Omental fat pad (tissue), 3 donors: ENCODE measurements at regions not wholly inside any gene's neighbourhood (a gene's known extent, or its start where the extent isn't known, plus 50 kb on each side); places are given as distances from the start of the nearest gene placed in this dataset.
"Not testable (repeated sequence)": the region's sequence is repeated elsewhere in the genome, so short reads cannot be mapped to it uniquely, and the experiment has no call there.

Experiments
- ATAC-seq: fragments of 150-250 bp; one replicate; pipeline ENCODE4 v1.9.1; 2016; ENCODE audit warnings: mild to moderate bottlenecking, moderate library complexity; ENCODE audit not compliant: low FRiP score
- DNase-seq: peaks from one replicate; pipeline ENCODE4 v3.0.0-alpha.2; 2019; ENCODE audit warnings: low spot score
- TF ChIP-seq, protein P1 (sequence below), 3 donors: fragments of 450-650 bp; IDR thresholded peaks; one replicate each; pipeline ENCODE4 v1.5.1; 2016 to 2017; ENCODE audit warnings: antibody characterized with exemption in 3 of 3, mild to moderate bottlenecking in 3 of 3, moderate library complexity in 2 of 3

DNA sequence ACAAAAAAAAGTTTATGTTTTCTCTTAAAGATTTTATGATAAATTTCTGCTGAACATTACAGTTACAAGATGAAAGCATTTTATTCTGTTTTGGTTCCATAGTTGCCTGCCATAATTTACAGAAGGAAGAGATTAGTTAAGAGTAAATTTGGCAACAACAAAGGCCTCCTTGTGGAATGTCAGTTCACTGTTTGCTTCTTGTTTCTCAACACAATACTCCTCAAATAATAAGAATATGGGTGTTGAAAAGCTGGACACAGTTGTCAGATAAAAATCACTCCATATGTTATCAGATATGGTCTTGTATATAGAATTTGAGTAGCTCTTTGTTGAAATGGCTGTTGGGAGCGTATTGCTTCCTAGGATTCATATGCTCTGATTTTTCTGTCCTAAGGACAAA, 359.5 kb downstream of the CPS1 start:
- no peak for ATAC-seq
- TF ChIP-seq, protein P1, sequence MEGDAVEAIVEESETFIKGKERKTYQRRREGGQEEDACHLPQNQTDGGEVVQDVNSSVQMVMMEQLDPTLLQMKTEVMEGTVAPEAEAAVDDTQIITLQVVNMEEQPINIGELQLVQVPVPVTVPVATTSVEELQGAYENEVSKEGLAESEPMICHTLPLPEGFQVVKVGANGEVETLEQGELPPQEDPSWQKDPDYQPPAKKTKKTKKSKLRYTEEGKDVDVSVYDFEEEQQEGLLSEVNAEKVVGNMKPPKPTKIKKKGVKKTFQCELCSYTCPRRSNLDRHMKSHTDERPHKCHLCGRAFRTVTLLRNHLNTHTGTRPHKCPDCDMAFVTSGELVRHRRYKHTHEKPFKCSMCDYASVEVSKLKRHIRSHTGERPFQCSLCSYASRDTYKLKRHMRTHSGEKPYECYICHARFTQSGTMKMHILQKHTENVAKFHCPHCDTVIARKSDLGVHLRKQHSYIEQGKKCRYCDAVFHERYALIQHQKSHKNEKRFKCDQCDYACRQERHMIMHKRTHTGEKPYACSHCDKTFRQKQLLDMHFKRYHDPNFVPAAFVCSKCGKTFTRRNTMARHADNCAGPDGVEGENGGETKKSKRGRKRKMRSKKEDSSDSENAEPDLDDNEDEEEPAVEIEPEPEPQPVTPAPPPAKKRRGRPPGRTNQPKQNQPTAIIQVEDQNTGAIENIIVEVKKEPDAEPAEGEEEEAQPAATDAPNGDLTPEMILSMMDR (IDR thresholded peaks at IDR 0.05), result no peak
- no peak for DNase-seq

DNA sequence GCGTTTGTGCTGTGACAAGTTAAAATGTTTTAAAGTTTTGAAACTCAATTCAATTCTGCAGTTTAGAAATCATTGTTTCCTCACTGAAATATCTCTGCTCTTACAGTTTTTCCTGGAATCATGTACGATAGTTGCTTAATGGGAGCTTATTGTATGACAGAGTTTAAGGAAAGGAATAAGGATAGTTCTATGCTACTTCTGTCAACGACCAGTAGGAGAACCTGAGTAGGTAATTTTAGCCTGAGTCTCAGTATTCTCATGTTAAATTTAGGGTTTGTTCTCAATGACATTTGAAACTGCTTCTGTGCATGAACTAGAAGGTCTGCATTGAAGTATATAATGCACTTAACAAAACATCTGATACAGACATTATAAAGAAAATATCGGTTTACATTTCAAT, 361.1 kb downstream of the CPS1 start:
- no peak for DNase-seq
- no peak for ATAC-seq
- TF ChIP-seq, protein P1 (IDR thresholded peaks at IDR 0.05), result no peak

DNA sequence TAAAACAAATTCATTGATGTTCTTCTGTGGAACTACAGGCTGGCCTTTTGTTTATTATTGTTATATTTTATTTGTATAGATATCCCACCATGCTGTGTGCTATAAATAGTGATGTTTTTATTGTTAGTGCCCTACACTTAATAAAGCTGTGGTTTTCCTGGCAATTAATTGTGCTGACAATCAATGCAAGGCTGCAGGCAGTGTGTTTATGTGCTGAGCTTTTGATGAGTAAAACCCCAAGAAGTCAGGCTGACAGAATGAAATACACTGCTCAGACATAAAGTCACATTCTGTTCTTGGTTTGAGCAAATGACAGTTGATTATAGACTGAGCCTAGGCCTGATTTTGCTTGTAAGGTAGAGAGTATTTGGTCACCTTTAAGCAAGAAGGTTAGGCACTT, 362.7 kb downstream of the CPS1 start:
- no peak for DNase-seq
- ATAC-seq, result no peak
- TF ChIP-seq, protein P1 (IDR thresholded peaks at IDR 0.05), result no peak

DNA sequence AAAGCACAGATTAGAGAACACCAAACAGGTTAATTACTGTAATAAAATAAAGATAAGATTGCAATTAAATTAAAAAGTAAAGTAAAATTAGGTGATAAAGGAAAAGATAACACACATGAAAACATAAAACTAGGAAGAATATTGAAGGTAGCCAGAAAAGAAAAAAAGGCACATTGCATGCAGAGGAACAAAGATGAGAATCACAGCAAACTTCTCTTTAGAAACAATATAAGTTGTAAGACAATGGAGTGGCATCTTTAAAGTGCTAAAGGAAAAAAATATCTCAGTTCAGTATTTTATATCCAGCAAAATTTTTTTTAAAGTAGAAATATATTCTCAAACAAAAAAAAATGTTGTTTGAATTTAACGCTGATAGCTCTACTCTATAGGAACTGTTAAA, 366.0 kb downstream of the CPS1 start:
- TF ChIP-seq, protein P1 (IDR thresholded peaks at IDR 0.05), result no peak
- no peak for DNase-seq
- ATAC-seq, result no peak

DNA sequence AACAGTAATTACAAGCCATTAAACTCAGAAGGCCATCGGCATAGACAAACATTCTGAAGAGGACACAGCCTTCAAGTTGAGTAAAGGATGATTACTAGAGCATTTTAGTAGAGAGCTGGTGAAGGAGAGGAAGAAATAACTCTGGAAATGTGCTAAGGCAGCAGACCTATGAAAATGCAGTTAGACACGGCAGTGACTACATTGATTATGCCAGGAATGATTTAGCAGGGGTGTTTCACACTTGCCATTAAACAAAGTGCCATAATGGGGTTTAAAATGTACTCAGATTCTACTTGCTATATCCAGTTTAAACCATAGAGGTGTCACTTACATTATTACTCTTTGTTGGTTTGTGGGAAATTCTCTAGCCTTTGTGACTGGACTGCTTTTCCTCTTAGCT, 372.3 kb downstream of the CPS1 start:
- TF ChIP-seq, protein P1 (IDR thresholded peaks at IDR 0.05), result no peak
- ATAC-seq, result no peak
- DNase-seq, result no peak

DNA sequence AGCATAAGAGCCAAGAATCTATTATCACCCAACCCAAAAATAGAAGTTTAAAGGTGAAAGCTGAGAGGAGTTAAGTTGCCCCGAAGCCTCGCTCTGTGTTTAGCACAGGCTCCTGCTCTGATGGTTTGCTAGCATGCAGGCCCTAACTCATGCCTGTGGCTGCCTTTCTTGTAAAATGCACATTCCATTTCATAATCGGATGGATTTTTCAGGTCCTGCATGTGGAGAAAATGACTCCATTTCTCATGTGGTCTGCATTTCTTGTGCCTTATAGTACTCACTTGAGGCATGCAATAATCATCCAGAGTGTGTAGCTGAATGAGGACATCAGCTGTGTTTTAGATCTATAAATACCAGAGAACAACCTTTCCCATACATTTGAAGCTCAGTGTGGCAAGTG, 381.8 kb downstream of the CPS1 start:
- DNase-seq, result no peak
- no peak for ATAC-seq
- TF ChIP-seq, protein P1 (IDR thresholded peaks at IDR 0.05), result no peak

DNA sequence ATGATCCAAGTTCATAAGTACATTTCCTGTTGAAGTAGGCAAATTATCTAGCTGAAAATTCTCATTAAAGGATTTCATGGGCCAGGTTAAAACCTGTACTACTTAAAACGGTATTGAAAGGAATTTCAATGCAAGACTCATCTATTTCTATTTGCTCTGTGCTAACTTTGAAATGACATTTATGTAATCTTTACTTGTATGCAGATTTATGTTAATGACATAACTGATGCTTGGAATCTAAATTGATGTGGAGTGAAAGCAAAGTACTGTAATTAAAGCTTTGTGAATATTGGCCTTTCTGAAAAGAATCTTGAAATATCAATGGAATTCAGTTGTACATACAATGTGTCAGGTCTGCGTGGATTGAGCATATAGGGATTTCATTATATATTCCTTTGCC, 390.0 kb downstream of the CPS1 start:
- ATAC-seq, result no peak
- TF ChIP-seq, protein P1 (IDR thresholded peaks at IDR 0.05), result no peak
- DNase-seq, result no peak

DNA sequence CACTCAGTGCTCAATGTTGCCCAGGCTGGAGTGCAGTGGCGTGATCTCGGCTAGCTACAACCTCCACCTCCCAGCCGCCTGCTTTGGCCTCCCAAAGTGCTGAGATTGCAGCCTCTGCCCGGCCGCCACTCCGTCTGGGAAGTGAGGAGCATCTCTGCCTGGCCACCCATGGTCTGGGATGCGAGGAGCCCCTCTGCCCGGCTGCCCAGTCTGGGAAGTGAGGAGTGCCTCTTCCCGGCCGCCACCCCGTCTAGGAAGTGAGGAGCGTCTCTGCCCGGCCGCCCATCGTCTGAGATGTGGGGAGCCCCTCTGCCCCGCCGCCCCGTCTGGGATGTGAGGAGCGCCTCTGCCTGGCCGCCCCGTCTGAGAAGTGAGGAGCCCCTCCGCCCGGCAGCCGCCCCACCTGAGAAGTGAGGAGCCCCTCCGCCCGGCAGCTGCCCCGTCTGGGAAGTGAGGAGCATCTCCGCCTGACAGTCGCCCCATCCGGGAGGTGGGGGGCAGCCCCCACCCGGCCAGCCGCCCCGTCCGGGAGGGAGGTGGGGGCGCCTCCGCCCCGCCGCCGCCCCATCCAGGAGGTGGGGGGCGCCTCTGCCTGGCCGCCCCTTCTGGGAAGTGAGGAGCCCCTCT, 394.1 kb downstream of the CPS1 start:
- ATAC-seq, DNase-seq: not testable (repeated sequence)
